Neural cell (in vitro differentiated cells): ENCODE measurements at regions not wholly inside any gene's neighbourhood (a gene's known extent, or its start where the extent isn't known, plus 50 kb on each side); places are given as distances from the start of the nearest gene placed in this dataset.

Experiments
- CTCF ChIP-seq: fragments of 450-650 bp; IDR thresholded peaks from 2 replicates; pipeline ENCODE4 v1.5.1; 2014; ENCODE audit warnings: antibody characterized with exemption, mild to moderate bottlenecking, moderate library complexity; ENCODE audit not compliant: poor library complexity, severe bottlenecking
- MXI1 ChIP-seq: fragments of 450-650 bp; conservative IDR thresholded peaks from 2 replicates; pipeline ENCODE4 v1.6.1; 2014; ENCODE audit warnings: antibody characterized with exemption, mild to moderate bottlenecking; ENCODE audit not compliant: poor library complexity, severe bottlenecking
- POLR2AphosphoS5 ChIP-seq: IDR thresholded peaks from 2 replicates; pipeline ENCODE4 v1.6.1; 2012
- RAD21 ChIP-seq: fragments of 450-650 bp; conservative IDR thresholded peaks from 2 replicates; pipeline ENCODE4 v1.6.1; 2014; ENCODE audit warnings: antibody characterized with exemption, mild to moderate bottlenecking, moderate library complexity
- TAF1 ChIP-seq: IDR thresholded peaks from 2 replicates; pipeline ENCODE4 v1.6.1; 2012; ENCODE audit warnings: low read depth

- TF ChIP-seq CTCF (no peak), POLR2AphosphoS5 (no peak), MXI1 (no peak), TAF1 (no peak), RAD21 (no peak)
Measured at GRCh38 chr7:84256571-84256971, 62.0 kb upstream of the SEMA3A start.
